HCT116 (cell line): ENCODE measurements at regions not wholly inside any gene's neighbourhood (a gene's known extent, or its start where the extent isn't known, plus 50 kb on each side); places are given as distances from the start of the nearest gene placed in this dataset.

Source experiments
- ATAC-seq: fragments of 200-7000 bp; cut with Tn5 transposase; 2 replicates; pipeline ENCODE4 v1.9.1; 2020; ENCODE audit warnings: mild to moderate bottlenecking, moderate library complexity
- BruUV-seq: library from RNA; stranded (reverse); fragments of 400-500 nt; replicated peaks from 2 replicates; lab custom pipeline; 2021; lab: Mats Ljungman, UMichigan
- CTCF ChIA-PET: fragments of 300-600 bp; sonication (Branson Sonifier 250); formaldehyde crosslinking; loops from one replicate; lab custom pipeline; 2021; ENCODE audit warnings: antibody characterized with exemption; lab: Charles Lee
- POLR2A ChIA-PET: fragments of 300-600, 350-600 bp; sonication (Branson Sonifier 250); formaldehyde crosslinking; loops from one replicate; lab custom pipeline; 2021; ENCODE audit warnings: antibody characterized with exemption; lab: Charles Lee
- RAD21 ChIA-PET, 2 experiments: fragments of 300-600 bp; sonication (Branson Sonifier 250); formaldehyde crosslinking; loops; one replicate each; lab custom pipeline; 2023; ENCODE audit warnings: low total read pairs in 2 of 2; ENCODE audit not compliant: uncharacterized antibody in 2 of 2, unreplicated experiment in 2 of 2, low non-redundant PET in 1 of 2; lab: Charles Lee
- DNase-seq: peaks from one replicate; pipeline ENCODE4 v3.0.0-alpha.2; 2010; ENCODE audit warnings: low read depth, low spot score
- H2AFZ ChIP-seq: fragments of 200-600 bp; shearing (Covaris generic), sonication (generic); 2 replicates; pipeline ENCODE4 v1.6.1; 2017; ENCODE audit warnings: low read depth, mixed run types, mixed read lengths, antibody characterized with exemption, low read length; ENCODE audit not compliant: poor library complexity, severe bottlenecking
- H3K27ac ChIP-seq: 2 replicates; pipeline ENCODE4 v1.5.1; 2012; ENCODE audit warnings: low read depth, low read length
- H3K27me3 ChIP-seq: fragments of 200-600 bp; sonication (generic); 2 replicates; pipeline ENCODE4 v1.6.1; 2016; ENCODE audit warnings: mixed run types, low read length, mixed read lengths; ENCODE audit not compliant: insufficient read depth
- H3K36me3 ChIP-seq, 2 experiments: fragments of 200-500 bp in 1 of 2; fragments of 200-600 bp in 1 of 2; sonication (Bioruptor generic) in 1 of 2; sonication (generic) in 1 of 2; 2 replicates each; pipeline versions ENCODE4 v1.5.1 to v1.6.1; 2014 to 2016; ENCODE audit warnings: low read length in 2 of 2, inconsistent platforms in 1 of 2, mixed read lengths in 1 of 2, mixed run types in 1 of 2; ENCODE audit not compliant: insufficient read depth in 2 of 2, control insufficient read depth in 1 of 2
- H3K4me1 ChIP-seq, 2 experiments: fragments of 200-600 bp in 1 of 2; sonication (generic) in 1 of 2; 2 replicates each; pipeline versions ENCODE4 v1.5.1 to v1.6.1; 2012 to 2017; ENCODE audit warnings: low read length in 2 of 2, inconsistent platforms in 1 of 2, mild to moderate bottlenecking in 1 of 2, mixed read lengths in 1 of 2, mixed run types in 1 of 2, moderate library complexity in 1 of 2; ENCODE audit not compliant: insufficient read depth in 2 of 2, control insufficient read depth in 1 of 2
- H3K4me2 ChIP-seq: fragments of 200-600 bp; sonication (generic); 2 replicates; pipeline ENCODE4 v1.6.1; 2017; ENCODE audit warnings: mixed run types, low read length, mixed read lengths
- H3K4me3 ChIP-seq, 2 experiments: fragments of 200-600 bp in 1 of 2; sonication (generic) in 1 of 2; replicated peaks in 1 of 2; 2 replicates each; pipeline ENCODE4 v1.5.1; 2011 to 2016; ENCODE audit warnings: low read length in 2 of 2, control low read depth in 1 of 2, low read depth in 1 of 2, mild to moderate bottlenecking in 1 of 2, mixed read lengths in 1 of 2, mixed run types in 1 of 2
- H3K79me2 ChIP-seq: fragments of 200-600 bp; sonication (generic); 2 replicates; pipeline ENCODE4 v1.6.1; 2017; ENCODE audit warnings: mild to moderate bottlenecking, mixed run types, low read length, moderate library complexity, mixed read lengths; ENCODE audit not compliant: insufficient read depth
- H3K9ac ChIP-seq: fragments of 200-600 bp; sonication (generic); 2 replicates; pipeline ENCODE4 v1.6.1; 2016; ENCODE audit warnings: low read length, mixed read lengths
- H3K9me2 ChIP-seq: fragments of 200-600 bp; sonication (generic), shearing (Covaris generic); 2 replicates; pipeline ENCODE4 v1.6.1; 2017; ENCODE audit warnings: mixed run types, mild to moderate bottlenecking, moderate library complexity; ENCODE audit not compliant: insufficient read depth
- H3K9me3 ChIP-seq, 2 experiments: fragments of 200-500 bp in 1 of 2; fragments of 200-600 bp in 1 of 2; sonication (Bioruptor generic) in 1 of 2; sonication (generic) in 1 of 2; 2 replicates each; pipeline ENCODE4 v1.6.1; 2014 to 2017; ENCODE audit warnings: low read length in 2 of 2, mixed read lengths in 2 of 2, inconsistent platforms in 1 of 2, low read depth in 1 of 2, mild to moderate bottlenecking in 1 of 2, mixed run types in 1 of 2, moderate library complexity in 1 of 2; ENCODE audit not compliant: control insufficient read depth in 1 of 2, insufficient read depth in 1 of 2
- H4K20me1 ChIP-seq: fragments of 200-600 bp; sonication (generic), shearing (Covaris generic); 2 replicates; pipeline ENCODE4 v1.6.1; 2017; ENCODE audit warnings: mixed run types, mild to moderate bottlenecking, moderate library complexity; ENCODE audit not compliant: insufficient read depth
- ELF1 ChIP-seq: IDR thresholded peaks from 2 replicates; pipeline ENCODE4 v1.6.1; 2012; ENCODE audit warnings: low read depth, borderline replicate concordance
- MAX ChIP-seq: IDR thresholded peaks from 2 replicates; pipeline ENCODE4 v1.6.1; 2012
- POLR2A ChIP-seq: IDR thresholded peaks from 2 replicates; pipeline ENCODE4 v1.7.0; 2011; ENCODE audit warnings: borderline replicate concordance; ENCODE audit not compliant: insufficient read depth, insufficient read length; ENCODE audit errors: extremely low read depth
- RAD21 ChIP-seq: IDR thresholded peaks from 2 replicates; pipeline ENCODE4 v1.6.1; 2012; ENCODE audit warnings: low read depth, mild to moderate bottlenecking
- SIN3A ChIP-seq: IDR thresholded peaks from 2 replicates; pipeline ENCODE4 v1.6.1; 2012; ENCODE audit warnings: low read depth
- SRF ChIP-seq: IDR thresholded peaks from 2 replicates; pipeline ENCODE4 v1.6.1; 2012; ENCODE audit warnings: low read depth
- TCF7L2 ChIP-seq: IDR thresholded peaks from 2 replicates; pipeline ENCODE4 v1.7.0; 2011; ENCODE audit warnings: borderline replicate concordance, inconsistent platforms; ENCODE audit not compliant: insufficient read depth, insufficient read length; ENCODE audit errors: extremely low read depth
- intact Hi-C: fragments of 100-400 bp; cut with micrococcal nuclease; formaldehyde crosslinking; loops from 2 replicates; pipeline ENCODE4 v1.10.0; 2022
- TF ChIP-seq, protein P1 (sequence below): IDR thresholded peaks from 2 replicates; pipeline ENCODE4 v1.6.1; 2011; ENCODE audit warnings: mild to moderate bottlenecking, low read length, moderate library complexity; ENCODE audit not compliant: insufficient replicate concordance; ENCODE audit errors: extremely low read depth

DNA sequence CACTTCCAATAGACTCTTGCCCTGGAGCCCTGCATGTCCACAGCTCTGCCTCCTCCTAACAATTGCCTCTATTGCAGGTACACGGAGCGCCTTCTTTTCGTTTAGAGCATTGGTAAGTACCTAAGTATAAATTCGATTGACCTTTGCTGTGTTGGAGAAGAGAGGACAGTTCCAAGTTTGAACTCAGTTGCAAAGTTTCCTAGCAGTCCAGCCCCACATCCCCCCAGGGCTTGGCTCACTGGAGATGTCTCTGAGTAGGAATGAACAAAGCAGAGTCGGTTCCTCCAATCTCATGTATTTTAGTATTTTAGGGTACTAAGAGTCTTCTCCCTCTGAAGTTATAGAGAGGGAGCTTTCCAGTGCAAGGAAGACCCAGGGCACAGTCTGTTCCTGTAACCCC is 238.9 kb upstream of the AJAP1 start:
- TF ChIP-seq RAD21 (no peak), POLR2A (no peak), SRF (no peak), MAX (no peak)
- TF ChIP-seq, all 23 proteins: peak for 0
- BruUV-seq: no TSS peak
- Histone ChIP-seq H3K4me1 (no peaks in the 10 kb centered on the region), H3K27me3 (no peaks in the 10 kb centered on the region), H3K9me3 (peaks cover 0 to 3% of the 10 kb centered on the region in 2 experiments; a peak in 1 of 4 replicates), H4K20me1 (no peaks in the 10 kb centered on the region), H3K4me3 (no peak overlapping the region), H3K9me2 (no peaks in the 10 kb centered on the region), H3K36me3 (no peaks in the 10 kb centered on the region), H3K27ac (no peak overlapping the region), H3K4me2 (no peak overlapping the region), H2AFZ (no peak overlapping the region), H3K9ac (no peak overlapping the region), H3K79me2 (no peaks in the 10 kb centered on the region)
- RAD21 ChIA-PET: no interaction called here
- ATAC-seq: no peak
- CTCF ChIA-PET: no interaction called here
- DNase-seq: no peak
- intact Hi-C loops: no loop called here
- POLR2A ChIA-PET: no interaction called here

GRCh38 chr1:4416189-4416588 is 238.2 kb upstream of the AJAP1 start:
- ATAC-seq: no peak
- H3K4me3 ChIP-seq: no peak overlapping the region
- H2AFZ ChIP-seq: no peak overlapping the region
- no peaks in the 10 kb centered on the region for H3K27me3 ChIP-seq
- H3K9ac ChIP-seq: no peak overlapping the region
- POLR2A ChIA-PET: no interaction called here
- RAD21 ChIA-PET: no interaction called here
- no peak for DNase-seq
- H3K4me2 ChIP-seq: no peak overlapping the region
- no peak overlapping the region for H3K27ac ChIP-seq
- intact Hi-C loops: no loop called here
- H3K36me3 ChIP-seq: no peaks in the 10 kb centered on the region
- no peaks in the 10 kb centered on the region for H3K4me1 ChIP-seq
- no peaks in the 10 kb centered on the region for H3K79me2 ChIP-seq
- H3K9me2 ChIP-seq: no peaks in the 10 kb centered on the region
- CTCF ChIA-PET: no interaction called here
- peaks cover 0 to 3% of the 10 kb centered on the region in 2 experiments; a peak in 1 of 4 replicates for H3K9me3 ChIP-seq
- no peaks in the 10 kb centered on the region for H4K20me1 ChIP-seq
- no TSS peak for BruUV-seq
- TF ChIP-seq ELF1 (no peak), SRF (no peak), TCF7L2 (no peak), SIN3A (no peak)
- TF ChIP-seq, protein P1, sequence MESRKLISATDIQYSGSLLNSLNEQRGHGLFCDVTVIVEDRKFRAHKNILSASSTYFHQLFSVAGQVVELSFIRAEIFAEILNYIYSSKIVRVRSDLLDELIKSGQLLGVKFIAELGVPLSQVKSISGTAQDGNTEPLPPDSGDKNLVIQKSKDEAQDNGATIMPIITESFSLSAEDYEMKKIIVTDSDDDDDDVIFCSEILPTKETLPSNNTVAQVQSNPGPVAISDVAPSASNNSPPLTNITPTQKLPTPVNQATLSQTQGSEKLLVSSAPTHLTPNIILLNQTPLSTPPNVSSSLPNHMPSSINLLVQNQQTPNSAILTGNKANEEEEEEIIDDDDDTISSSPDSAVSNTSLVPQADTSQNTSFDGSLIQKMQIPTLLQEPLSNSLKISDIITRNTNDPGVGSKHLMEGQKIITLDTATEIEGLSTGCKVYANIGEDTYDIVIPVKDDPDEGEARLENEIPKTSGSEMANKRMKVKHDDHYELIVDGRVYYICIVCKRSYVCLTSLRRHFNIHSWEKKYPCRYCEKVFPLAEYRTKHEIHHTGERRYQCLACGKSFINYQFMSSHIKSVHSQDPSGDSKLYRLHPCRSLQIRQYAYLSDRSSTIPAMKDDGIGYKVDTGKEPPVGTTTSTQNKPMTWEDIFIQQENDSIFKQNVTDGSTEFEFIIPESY: no peak
